ENCODE measurements at regions not wholly inside any gene's neighbourhood (a gene's known extent, or its start where the extent isn't known, plus 50 kb on each side); places are given as distances from the start of the nearest gene placed in this dataset.
"Not testable (repeated sequence)": the region's sequence is repeated elsewhere in the genome, so short reads cannot be mapped to it uniquely, and the experiment has no call there.

- DNase-seq (ENCODE audit: low spot score); in situ Hi-C loops (cut with HindIII; ENCODE audit: low sequenced_read_pairs): not testable (repeated sequence)
These were observed 104.5 kb downstream of the ZNF33B start for GRCh38 chr10:42533866-42534265.

DNA sequence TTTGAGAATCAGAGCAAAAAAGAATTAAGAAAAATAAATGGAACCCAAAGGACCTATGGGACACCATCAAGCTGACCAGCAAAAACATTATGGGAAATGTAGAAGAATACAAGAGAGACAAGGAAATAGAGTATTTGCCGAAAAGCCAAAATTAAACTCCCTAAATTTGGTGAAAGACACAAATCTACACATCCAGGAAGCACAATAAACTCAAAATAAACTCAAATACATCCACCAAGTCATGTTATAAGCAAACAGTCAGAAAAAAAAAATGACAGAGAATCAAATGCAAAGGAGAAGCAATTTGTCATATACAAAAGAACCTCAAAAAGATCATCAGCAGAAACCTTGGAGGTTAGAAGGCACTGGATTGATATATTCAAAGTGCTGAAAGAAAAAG lies 105.4 kb downstream of the ZNF33B start:
- DNase-seq (ENCODE audit: low spot score), result no peak
- in situ Hi-C loops (cut with HindIII; ENCODE audit: low sequenced_read_pairs), result no loop called here

GRCh38 chr10:42523098-42523497 lies 115.3 kb downstream of the ZNF33B start:
- in situ Hi-C loops (cut with HindIII; ENCODE audit: low sequenced_read_pairs), result no loop called here
- DNase-seq (ENCODE audit: low spot score), result no peak

GRCh38 chr10:42519761-42520460 lies 118.5 kb downstream of the ZNF33B start:
- in situ Hi-C loops (cut with HindIII; ENCODE audit: low sequenced_read_pairs), result no loop called here
- DNase-seq (ENCODE audit: low spot score), result no peak

DNA sequence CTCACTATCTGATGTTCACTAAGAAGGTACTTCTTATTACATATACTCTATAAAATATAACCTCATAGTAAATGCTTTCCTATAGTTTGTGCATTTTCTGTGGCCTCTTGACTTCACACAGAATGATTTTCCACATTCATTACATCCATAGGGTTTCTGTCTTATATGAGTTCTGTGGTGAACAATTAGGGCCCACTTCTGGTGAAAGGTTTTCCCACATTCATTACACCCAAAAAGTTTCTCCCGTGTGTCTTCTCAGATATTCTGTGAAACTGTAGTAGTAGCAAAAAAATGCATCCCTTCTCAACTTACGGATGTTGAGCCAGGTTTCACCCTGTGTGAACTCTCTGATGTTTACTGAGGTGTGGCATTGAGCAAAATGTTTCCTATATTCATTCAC lies 119.3 kb downstream of the ZNF33B start:
- DNase-seq (ENCODE audit: low spot score), result no peak
- in situ Hi-C loops (cut with HindIII; ENCODE audit: low sequenced_read_pairs), result no loop called here

DNA sequence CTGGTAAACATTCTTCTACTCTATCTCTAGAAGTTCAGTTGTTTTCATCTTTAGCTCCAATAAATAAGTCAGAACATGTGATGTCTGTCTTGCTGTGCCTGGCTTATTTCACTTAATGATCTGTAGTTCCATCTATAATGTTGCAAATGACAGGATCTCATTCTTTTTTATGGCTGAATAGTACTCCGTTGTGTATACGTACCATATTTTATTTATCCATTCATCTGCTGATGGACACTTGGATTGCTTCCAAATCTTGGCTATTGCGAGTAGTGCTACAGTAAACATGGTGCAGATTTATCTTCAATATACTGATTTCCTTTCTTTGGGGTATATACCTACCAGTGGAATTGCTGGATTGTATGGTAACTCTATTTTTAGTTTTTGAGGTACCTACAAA lies 124.4 kb downstream of the ZNF33B start:
- no peak for DNase-seq (ENCODE audit: low spot score)
- in situ Hi-C loops (cut with HindIII; ENCODE audit: low sequenced_read_pairs), result no loop called here

DNA sequence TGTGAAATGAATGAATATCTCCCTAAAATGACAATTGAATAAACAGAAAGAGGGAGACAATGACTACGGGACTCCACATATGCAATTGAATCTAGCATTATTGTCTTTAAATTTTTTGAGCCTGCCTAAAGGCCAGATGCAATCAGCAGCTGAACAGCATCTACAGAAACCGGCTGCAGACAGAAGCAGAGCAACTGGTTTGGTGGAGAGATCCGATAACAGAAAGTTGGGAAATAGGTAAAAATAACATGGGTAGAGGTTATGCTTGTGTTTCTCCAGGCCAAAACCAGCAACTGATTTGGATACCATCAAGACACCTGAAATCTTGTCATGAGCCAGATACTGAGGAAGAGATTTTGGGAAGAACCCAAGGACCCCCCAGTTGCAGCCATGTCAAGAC lies 146.6 kb downstream of the ZNF33B start:
- DNase-seq (ENCODE audit: low spot score), result no peak
- in situ Hi-C loops (cut with HindIII; ENCODE audit: low sequenced_read_pairs), result no loop called here

- in situ Hi-C loops (cut with HindIII; ENCODE audit: low sequenced_read_pairs), result no loop called here
- DNase-seq (ENCODE audit: low spot score), result no peak
These were observed 147.3 kb downstream of the ZNF33B start for GRCh38 chr10:42491001-42491592.

DNA sequence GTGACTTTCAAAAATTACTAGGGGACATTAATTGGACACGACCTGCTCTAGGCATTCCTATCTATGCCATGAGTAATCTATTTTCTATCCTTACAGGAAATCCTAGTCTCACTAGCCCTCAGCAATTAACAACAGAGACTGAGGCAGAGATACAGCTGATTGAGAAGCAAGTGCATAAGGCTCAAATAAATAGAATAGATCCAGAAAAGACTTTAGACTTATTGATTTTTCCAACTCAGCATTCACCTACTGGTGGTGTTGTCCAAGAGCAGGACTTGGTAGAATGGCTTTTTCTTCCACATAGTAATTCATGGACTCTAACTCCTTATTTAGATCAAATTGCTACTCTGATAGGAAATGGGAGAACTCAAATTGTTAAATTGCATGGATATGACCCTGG lies 148.0 kb downstream of the ZNF33B start:
- in situ Hi-C loops (cut with HindIII; ENCODE audit: low sequenced_read_pairs), result no loop called here
- DNase-seq (ENCODE audit: low spot score), result no peak

DNA sequence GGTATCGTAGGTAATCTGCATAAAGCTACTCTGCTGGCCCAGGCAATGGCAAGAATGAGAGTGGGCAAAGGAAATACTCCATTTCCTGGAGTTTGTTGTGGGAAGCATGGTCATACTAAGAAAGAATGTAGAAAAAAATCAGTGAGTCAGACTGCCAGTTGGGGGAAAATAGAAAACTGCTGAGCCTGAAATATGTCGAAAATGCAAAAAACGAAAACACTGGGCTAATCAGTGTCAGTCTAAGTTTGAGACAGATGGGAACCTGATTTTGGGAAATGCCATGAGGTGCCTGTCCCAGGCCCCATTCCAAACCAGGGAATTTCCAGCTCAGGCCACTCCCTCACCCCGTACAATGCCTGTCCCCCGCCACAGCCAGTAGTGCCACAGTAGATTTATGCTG lies 150.0 kb downstream of the ZNF33B start:
- in situ Hi-C loops (cut with HindIII; ENCODE audit: low sequenced_read_pairs), result no loop called here
- DNase-seq (ENCODE audit: low spot score), result no peak

DNA sequence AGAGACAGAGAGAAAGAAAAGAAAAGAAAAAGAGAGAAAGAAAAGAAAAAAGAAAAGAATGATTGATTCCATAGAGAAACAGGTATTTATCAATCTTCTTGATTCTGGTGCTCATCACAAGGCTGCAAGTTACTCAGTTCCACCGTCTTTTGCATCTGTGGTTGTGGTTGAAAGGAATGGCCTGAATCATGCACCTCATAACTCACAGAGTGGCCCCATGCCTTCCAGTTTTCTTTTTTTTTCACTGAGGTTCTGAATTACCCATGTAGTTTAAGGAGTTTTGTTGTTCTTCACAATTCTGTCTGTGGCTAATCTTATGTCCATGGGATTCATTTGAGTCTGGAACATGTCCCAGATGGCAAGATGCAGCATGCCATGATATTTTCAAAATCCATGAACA lies 156.0 kb downstream of the ZNF33B start:
- in situ Hi-C loops (cut with HindIII; ENCODE audit: low sequenced_read_pairs), result no loop called here
- no peak for DNase-seq (ENCODE audit: low spot score)

DNA sequence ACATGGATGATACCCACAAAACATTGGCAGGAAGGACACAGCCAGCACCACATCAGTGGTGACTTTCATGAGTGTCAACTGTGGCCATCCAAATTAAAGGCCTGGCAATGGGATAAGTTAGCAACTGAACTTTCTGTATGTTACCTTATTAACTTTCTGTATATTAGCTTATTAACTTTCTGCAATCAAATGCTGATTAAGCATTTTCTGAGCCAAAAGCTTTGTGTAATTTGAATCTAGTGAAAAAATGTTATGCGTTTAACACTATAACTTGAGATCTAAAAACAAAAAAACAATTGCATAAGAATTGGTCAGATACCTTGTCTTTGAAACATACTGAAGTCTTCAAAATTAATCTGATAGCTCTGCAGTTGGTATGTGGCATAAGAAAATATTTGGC lies 159.3 kb downstream of the ZNF33B start:
- no peak for DNase-seq (ENCODE audit: low spot score)
- in situ Hi-C loops (cut with HindIII; ENCODE audit: low sequenced_read_pairs), result no loop called here

GRCh38 chr10:42477170-42477569 lies 161.2 kb downstream of the ZNF33B start:
- no peak for DNase-seq (ENCODE audit: low spot score)
- in situ Hi-C loops (cut with HindIII; ENCODE audit: low sequenced_read_pairs), result no loop called here

GRCh38 chr10:42476101-42476500 lies 162.3 kb downstream of the ZNF33B start:
- in situ Hi-C loops (cut with HindIII; ENCODE audit: low sequenced_read_pairs), result no loop called here
- DNase-seq (ENCODE audit: low spot score), result no peak

DNA sequence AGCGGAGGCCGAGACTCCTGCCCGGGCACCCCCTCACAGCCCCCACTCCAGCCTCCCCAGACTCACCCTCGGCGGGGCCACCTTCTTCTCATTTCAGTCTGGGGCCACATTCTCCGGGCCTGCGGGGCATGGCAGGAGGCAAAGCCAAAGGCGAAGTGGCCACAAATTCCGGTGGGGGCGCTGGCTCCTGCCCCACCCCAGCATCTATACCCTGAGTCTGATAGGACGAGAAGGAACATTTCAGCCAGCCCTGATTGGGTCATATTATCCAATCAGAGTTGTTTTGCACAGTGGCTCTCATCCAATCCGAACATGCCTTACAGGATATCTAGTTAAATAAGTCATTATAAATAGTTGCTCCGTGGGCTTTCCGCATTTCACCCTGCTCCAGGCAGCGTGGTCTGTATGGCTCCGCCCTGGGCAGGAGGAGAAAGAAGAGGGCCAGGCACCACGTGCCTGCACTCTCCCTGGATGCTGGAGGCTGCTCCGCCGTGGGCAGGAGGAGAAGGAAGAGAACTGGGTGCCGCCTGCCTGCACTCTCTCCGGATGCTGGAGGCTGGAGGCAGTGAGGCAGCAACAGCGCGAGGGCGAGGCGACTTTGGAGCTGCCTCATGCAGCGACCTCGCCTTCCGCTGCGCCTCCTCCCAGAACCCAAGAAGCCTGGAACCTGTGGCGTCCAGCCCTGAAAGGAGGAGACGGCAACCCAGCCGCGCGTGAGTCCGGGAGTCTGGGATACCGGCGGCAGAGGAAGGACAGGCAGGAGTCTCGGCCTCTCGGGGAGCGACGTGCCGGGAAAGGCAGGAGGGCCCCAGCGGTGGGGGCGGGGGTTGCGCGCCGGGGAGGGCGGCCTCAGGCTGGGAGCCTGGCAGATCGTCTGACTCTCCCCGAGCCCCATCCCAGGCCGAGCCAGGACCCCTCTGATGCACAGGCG lies 162.9 kb downstream of the ZNF33B start:
- in situ Hi-C loops (cut with HindIII; ENCODE audit: low sequenced_read_pairs), result no loop called here
- peak; percentile 15 for DNase-seq (ENCODE audit: low spot score)

GRCh38 chr10:42454313-42454712 lies 184.1 kb downstream of the ZNF33B start:
- in situ Hi-C loops (cut with HindIII; ENCODE audit: low sequenced_read_pairs), result no loop called here
- no peak for DNase-seq (ENCODE audit: low spot score)

GRCh38 chr10:42431095-42431494 lies 207.3 kb downstream of the ZNF33B start:
- no peak for DNase-seq (ENCODE audit: low spot score)
- in situ Hi-C loops (cut with HindIII; ENCODE audit: low sequenced_read_pairs), result no loop called here

GRCh38 chr10:42428534-42428933 lies 209.8 kb downstream of the ZNF33B start:
- in situ Hi-C loops (cut with HindIII; ENCODE audit: low sequenced_read_pairs), result no loop called here
- peak; percentile 3 for DNase-seq (ENCODE audit: low spot score)

DNA sequence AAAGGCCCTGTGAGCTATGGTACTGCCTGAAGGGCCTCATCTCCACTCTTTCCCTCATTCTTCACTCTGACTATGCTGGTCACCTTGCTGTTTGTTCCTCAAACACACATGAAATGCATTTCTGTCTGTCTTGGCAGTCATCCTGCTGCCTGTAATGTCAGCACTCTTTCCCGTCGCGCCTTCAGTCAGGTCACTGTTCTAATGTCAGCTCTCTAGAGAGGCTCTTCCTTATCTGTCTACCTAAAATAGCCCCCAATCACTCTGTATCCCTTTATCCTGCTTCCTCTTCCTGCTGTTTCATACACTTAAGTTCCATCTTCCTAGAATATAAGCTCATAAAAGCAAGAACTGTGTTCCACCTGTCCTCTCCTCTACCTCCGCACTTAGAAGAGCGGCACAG lies 215.5 kb downstream of the ZNF33B start:
- in situ Hi-C loops (cut with HindIII; ENCODE audit: low sequenced_read_pairs), result no loop called here
- DNase-seq (ENCODE audit: low spot score), result no peak

GRCh38 chr10:42421812-42422211 lies 216.6 kb downstream of the ZNF33B start:
- in situ Hi-C loops (cut with HindIII; ENCODE audit: low sequenced_read_pairs), result no loop called here
- DNase-seq (ENCODE audit: low spot score), result no peak

Measured in G401 (cell line).